GM23338 (cell line): ENCODE measurements at regions not wholly inside any gene's neighbourhood (a gene's known extent, or its start where the extent isn't known, plus 50 kb on each side); places are given as distances from the start of the nearest gene placed in this dataset.

Experiments used
- ATAC-seq: fragments of 200-7000 bp; cut with Tn5 transposase; 3 replicates; pipeline ENCODE4 v1.9.1; 2020
- DNase-seq: peaks from one replicate; pipeline ENCODE4 v3.0.0-alpha.2; 2015; ENCODE audit warnings: low spot score
- H2AFZ ChIP-seq: fragments of 200-600 bp; sonication (generic); 2 replicates; pipeline ENCODE4 v1.8.0; 2016; ENCODE audit warnings: antibody characterized with exemption, mild to moderate bottlenecking, moderate library complexity
- H3F3A ChIP-seq: fragments of 200-600 bp; sonication (generic); replicated peaks from 2 replicates; pipeline ENCODE4 v1.8.0; 2017; ENCODE audit warnings: antibody characterized with exemption, mixed run types, low read depth
- H3K27ac ChIP-seq: fragments of 200-600 bp; sonication (generic); 2 replicates; pipeline ENCODE4 v1.6.1; 2016; ENCODE audit warnings: low read depth
- H3K27me3 ChIP-seq: fragments of 200-600 bp; sonication (generic); 2 replicates; pipeline ENCODE4 v1.8.0; 2016; ENCODE audit warnings: mild to moderate bottlenecking, mixed run types, moderate library complexity; ENCODE audit not compliant: insufficient read depth
- H3K36me3 ChIP-seq: fragments of 200-600 bp; sonication (generic); 2 replicates; pipeline ENCODE4 v1.8.0; 2016; ENCODE audit warnings: mild to moderate bottlenecking; ENCODE audit not compliant: insufficient read depth
- H3K4me1 ChIP-seq: fragments of 200-600 bp; sonication (generic); 2 replicates; pipeline ENCODE4 v1.8.0; 2016; ENCODE audit warnings: mild to moderate bottlenecking, moderate library complexity; ENCODE audit not compliant: insufficient read depth
- H3K4me2 ChIP-seq: fragments of 200-600 bp; sonication (generic); 2 replicates; pipeline ENCODE4 v1.7.1; 2017; ENCODE audit warnings: mixed run types
- H3K4me3 ChIP-seq: fragments of 200-600 bp; sonication (generic); 2 replicates; pipeline ENCODE4 v1.6.1; 2016; ENCODE audit warnings: mixed run types
- H3K79me2 ChIP-seq: fragments of 200-600 bp; sonication (generic); replicated peaks from 2 replicates; pipeline ENCODE4 v1.8.0; 2017; ENCODE audit warnings: mild to moderate bottlenecking; ENCODE audit not compliant: insufficient read depth
- H3K9me2 ChIP-seq: fragments of 200-600 bp; sonication (generic); 2 replicates; pipeline ENCODE4 v1.8.0; 2017; ENCODE audit not compliant: insufficient read depth
- H4K20me1 ChIP-seq: fragments of 200-600 bp; sonication (generic); replicated peaks from 2 replicates; pipeline ENCODE4 v1.8.0; 2017; ENCODE audit warnings: mild to moderate bottlenecking; ENCODE audit not compliant: insufficient read depth
- H3K27ac Mint-ChIP-seq: 2 replicates; pipeline ENCODE4 v1.8.0; 2020; ENCODE audit warnings: inconsistent platforms, mild to moderate bottlenecking, moderate library complexity, mixed read lengths
- H3K27me3 Mint-ChIP-seq: 3 replicates; pipeline ENCODE4 v1.8.0; 2022; ENCODE audit warnings: low read depth, mild to moderate bottlenecking, moderate library complexity, mixed read lengths, inconsistent platforms; ENCODE audit not compliant: insufficient read depth, poor library complexity
- H3K36me3 Mint-ChIP-seq: 3 replicates; pipeline ENCODE4 v1.8.0; 2021; ENCODE audit warnings: low read depth, mild to moderate bottlenecking, inconsistent platforms, moderate library complexity, mixed read lengths
- H3K4me1 Mint-ChIP-seq: 3 replicates; pipeline ENCODE4 v1.8.0; 2020; ENCODE audit warnings: mild to moderate bottlenecking, inconsistent platforms, mixed read lengths
- H3K4me3 Mint-ChIP-seq: 3 replicates; pipeline ENCODE4 v1.8.0; 2021; ENCODE audit warnings: moderate library complexity, mild to moderate bottlenecking, inconsistent platforms, mixed read lengths
- H3K9me3 Mint-ChIP-seq: 3 replicates; pipeline ENCODE4 v1.8.0; 2020; ENCODE audit warnings: moderate library complexity, mild to moderate bottlenecking, inconsistent platforms, mixed read lengths
- CREB1 ChIP-seq: fragments of 250-450 bp; sonication (Bioruptor Pico); IDR thresholded peaks from 2 replicates; pipeline ENCODE4 v1.5.0; 2020; ENCODE audit warnings: low read depth, mild to moderate bottlenecking, moderate library complexity
- CTCF ChIP-seq, 2 experiments: fragments of 200-600 bp in 1 of 2; sonication (generic) in 1 of 2; conservative IDR thresholded peaks; 2 replicates each; pipeline versions ENCODE4 v1.5.1 to v1.6.1; 2016 to 2017; ENCODE audit warnings: antibody characterized with exemption in 2 of 2, low read depth in 2 of 2, mild to moderate bottlenecking in 2 of 2, moderate library complexity in 1 of 2
- ETS1 ChIP-seq: IDR thresholded peaks from 2 replicates; pipeline ENCODE4 v1.6.1; 2016; ENCODE audit warnings: antibody characterized with exemption
- EZH2 ChIP-seq: fragments of 200-600 bp; sonication (generic); IDR thresholded peaks from one replicate; pipeline ENCODE4 v1.8.0; 2017; ENCODE audit warnings: antibody characterized with exemption, mild to moderate bottlenecking, low read depth; ENCODE audit not compliant: unreplicated experiment
- EZH2phosphoT487 ChIP-seq: fragments of 200-600 bp; sonication (generic); IDR thresholded peaks from one replicate; pipeline ENCODE4 v1.8.1; 2018; ENCODE audit warnings: antibody characterized with exemption; ENCODE audit not compliant: unreplicated experiment
- JUNB ChIP-seq: IDR thresholded peaks from one replicate; pipeline ENCODE4 v1.6.1; 2016; ENCODE audit warnings: antibody characterized with exemption; ENCODE audit not compliant: unreplicated experiment
- NANOG ChIP-seq: IDR thresholded peaks from 2 replicates; pipeline ENCODE4 v1.6.1; 2016; ENCODE audit warnings: antibody characterized with exemption, borderline replicate concordance
- POLR2AphosphoS5 ChIP-seq: IDR thresholded peaks from 2 replicates; pipeline ENCODE4 v1.6.1; 2016; ENCODE audit warnings: antibody characterized with exemption, low read depth
- REST ChIP-seq: IDR thresholded peaks from one replicate; pipeline ENCODE4 v1.6.1; 2018; ENCODE audit warnings: antibody characterized with exemption; ENCODE audit not compliant: unreplicated experiment
- ZNF114 ChIP-seq: fragments of 250-450 bp; sonication (Bioruptor Pico); IDR thresholded peaks from 2 replicates; pipeline ENCODE4 v1.5.0; 2020; ENCODE audit warnings: mild to moderate bottlenecking, moderate library complexity
- ZNF331 ChIP-seq: fragments of 250-450 bp; sonication (Bioruptor Pico); IDR thresholded peaks from 2 replicates; pipeline ENCODE4 v1.5.0; 2020; ENCODE audit warnings: low read depth, mild to moderate bottlenecking, moderate library complexity

- TF ChIP-seq CTCF (conservative IDR thresholded peaks at IDR 0.05; ENCODE audit: low read depth in 2 of 2) (no peak), ETS1 (no peak), NANOG (no peak), ZNF331 (CRISPR knock-in tag) (no peak), JUNB (no peak), EZH2 (no peak), EZH2phosphoT487 (no peak)
These were observed 61.3 kb upstream of the SMIM36 start (continued) for GRCh38 chr17:55572599-55572998.

- H3K36me3 ChIP-seq: no peaks in the 10 kb centered on the region
- Mint-ChIP-seq H3K4me3 (no peak overlapping the region), H3K36me3 (no peaks in the 10 kb centered on the region), H3K27ac (no peak overlapping the region), H3K9me3 (no peaks in the 10 kb centered on the region; the same call in 1 of the 3 replicates), H3K4me1 (peaks cover 22% of the 10 kb centered on the region), H3K27me3 (peaks cover 3% of the 10 kb centered on the region)
- no peaks in the 10 kb centered on the region for H3F3A ChIP-seq
- H3K27ac ChIP-seq: no peak overlapping the region
- ATAC-seq (no peak), DNase-seq (no peak)
- no peak overlapping the region for H2AFZ ChIP-seq
- no peaks in the 10 kb centered on the region for H3K27me3 ChIP-seq
- no peaks in the 10 kb centered on the region for H3K79me2 ChIP-seq
- H3K9me2 ChIP-seq: no peaks in the 10 kb centered on the region
- H3K4me2 ChIP-seq: no peak overlapping the region
- peaks cover 11% of the 10 kb centered on the region for H3K4me1 ChIP-seq
- TF ChIP-seq EZH2: no peak
- no peak for TF ChIP-seq REST
- TF ChIP-seq POLR2AphosphoS5: no peak
- no peak for TF ChIP-seq JUNB
- no peak for TF ChIP-seq NANOG
- no peak for TF ChIP-seq ZNF331 (CRISPR knock-in tag)
- no peak for TF ChIP-seq ZNF114
- no peak for TF ChIP-seq CREB1 (CRISPR knock-in tag)
- no peaks in the 10 kb centered on the region for H4K20me1 ChIP-seq
- H3K4me3 ChIP-seq: no peak overlapping the region
These were observed 60.9 kb upstream of the SMIM36 start for GRCh38 chr17:55572139-55572538.
